IMR-90 (cell line): ENCODE measurements at regions not wholly inside any gene's neighbourhood (a gene's known extent, or its start where the extent isn't known, plus 50 kb on each side); places are given as distances from the start of the nearest gene placed in this dataset.

Experiments
- ATAC-seq: fragments of 200-7000 bp; cut with Tn5 transposase; 2 replicates; pipeline ENCODE4 v1.9.1; 2020; ENCODE audit warnings: low read depth, mild to moderate bottlenecking, moderate library complexity
- BruUV-seq: library from RNA; stranded (reverse); fragments of 400-500 nt; replicated peaks from 2 replicates; lab custom pipeline; 2021; lab: Mats Ljungman, UMichigan
- CTCF ChIA-PET: fragments of 300-600 bp; formaldehyde crosslinking; extraction: SDS; loops from one replicate; lab custom pipeline; 2021; ENCODE audit warnings: antibody characterized with exemption; lab: Yijun Ruan, JAX
- POLR2A ChIA-PET: fragments of 300-600 bp; sonication (Branson Sonifier 250); formaldehyde crosslinking; loops from one replicate; lab custom pipeline; 2022; ENCODE audit warnings: antibody characterized with exemption; ENCODE audit not compliant: unreplicated experiment; lab: Charles Lee
- DNase-seq: peaks from one replicate; pipeline ENCODE4 v3.0.0; 2013
- H2AFZ ChIP-seq: replicated peaks from 2 replicates; pipeline ENCODE3; 2013; ENCODE audit warnings: low read length, mild to moderate bottlenecking; ENCODE audit not compliant: poor library complexity
- H2AK5ac ChIP-seq: 2 replicates; pipeline ENCODE4 v1.6.1; 2013; ENCODE audit warnings: low read depth, low read length, inconsistent platforms
- H2AK9ac ChIP-seq: replicated peaks from 2 replicates; pipeline ENCODE3; 2013; ENCODE audit warnings: mild to moderate bottlenecking, low read depth, low read length, moderate library complexity; ENCODE audit not compliant: poor library complexity
- H2BK120ac ChIP-seq: 2 replicates; pipeline ENCODE4 v1.6.1; 2013; ENCODE audit warnings: low read depth, low read length, inconsistent platforms
- H2BK15ac ChIP-seq: 3 replicates; pipeline ENCODE4 v1.6.1; 2013; ENCODE audit warnings: low read depth, low read length, inconsistent platforms
- H2BK20ac ChIP-seq: 2 replicates; pipeline ENCODE4 v1.6.1; 2013; ENCODE audit warnings: low read depth, mild to moderate bottlenecking, inconsistent platforms, low read length, moderate library complexity
- H2BK5ac ChIP-seq: 2 replicates; pipeline ENCODE4 v1.6.1; 2013; ENCODE audit warnings: mild to moderate bottlenecking, low read depth, low read length, inconsistent platforms; ENCODE audit not compliant: poor library complexity, severe bottlenecking
- H3K14ac ChIP-seq: replicated peaks from 2 replicates; pipeline ENCODE4 v1.6.1; 2013; ENCODE audit warnings: low read depth, low read length, inconsistent platforms
- H3K18ac ChIP-seq: 2 replicates; pipeline ENCODE4 v1.6.1; 2013; ENCODE audit warnings: low read depth, low read length, control low read depth
- H3K23ac ChIP-seq: 2 replicates; pipeline ENCODE4 v1.6.1; 2013; ENCODE audit warnings: low read depth, low read length, inconsistent platforms
- H3K27ac ChIP-seq: 2 replicates; pipeline ENCODE4 v1.5.1; 2013; ENCODE audit warnings: mild to moderate bottlenecking, control low read depth, low read length; ENCODE audit not compliant: insufficient read depth
- H3K27me3 ChIP-seq: 2 replicates; pipeline ENCODE4 v1.6.1; 2013; ENCODE audit warnings: low read length; ENCODE audit not compliant: control insufficient read depth, insufficient read depth
- H3K36me3 ChIP-seq: 2 replicates; pipeline ENCODE4 v1.6.1; 2013; ENCODE audit warnings: low read length, mixed read lengths; ENCODE audit not compliant: control insufficient read depth, insufficient read depth
- H3K4ac ChIP-seq: 2 replicates; pipeline ENCODE4 v1.6.1; 2013; ENCODE audit warnings: low read depth, low read length, inconsistent platforms
- H3K4me1 ChIP-seq: 2 replicates; pipeline ENCODE4 v1.6.1; 2013; ENCODE audit warnings: low read length, mixed read lengths; ENCODE audit not compliant: control insufficient read depth, insufficient read depth
- H3K4me2 ChIP-seq: 2 replicates; pipeline ENCODE4 v1.6.1; 2013; ENCODE audit warnings: low read depth, mild to moderate bottlenecking, control low read depth, low read length, moderate library complexity
- H3K4me3 ChIP-seq: 2 replicates; pipeline ENCODE4 v1.5.1; 2013; ENCODE audit warnings: low read depth, mild to moderate bottlenecking, control low read depth, low read length, moderate library complexity; ENCODE audit not compliant: insufficient read depth
- H3K56ac ChIP-seq: 2 replicates; pipeline ENCODE4 v1.6.1; 2013; ENCODE audit warnings: low read length, inconsistent platforms; ENCODE audit not compliant: insufficient read depth; ENCODE audit errors: extremely low read depth
- H3K79me1 ChIP-seq, 2 experiments: 2 replicates each; pipeline ENCODE4 v1.6.1; 2013; ENCODE audit warnings: low read length in 2 of 2, inconsistent platforms in 1 of 2, low read depth in 1 of 2
- H3K9ac ChIP-seq: 2 replicates; pipeline ENCODE4 v1.6.1; 2013; ENCODE audit warnings: low read depth, low read length, control low read depth
- H3K9me1 ChIP-seq: 2 replicates; pipeline ENCODE4 v1.6.1; 2013; ENCODE audit warnings: low read length, inconsistent platforms; ENCODE audit not compliant: insufficient read depth
- H3K9me3 ChIP-seq: 2 replicates; pipeline ENCODE4 v1.6.1; 2013; ENCODE audit warnings: low read length; ENCODE audit not compliant: control insufficient read depth, insufficient read depth
- H4K20me1 ChIP-seq: 2 replicates; pipeline ENCODE4 v1.6.1; 2013; ENCODE audit warnings: low read length, inconsistent platforms; ENCODE audit not compliant: insufficient read depth
- H4K5ac ChIP-seq: 2 replicates; pipeline ENCODE4 v1.6.1; 2013; ENCODE audit warnings: mild to moderate bottlenecking, low read depth, low read length, control low read depth
- H4K8ac ChIP-seq, 2 experiments: 2 replicates each; pipeline ENCODE4 v1.6.1; 2013; ENCODE audit warnings: low read depth in 2 of 2, low read length in 2 of 2, control low read depth in 1 of 2, inconsistent platforms in 1 of 2
- H4K91ac ChIP-seq: 2 replicates; pipeline ENCODE4 v1.6.1; 2013; ENCODE audit warnings: low read depth, low read length, inconsistent platforms; ENCODE audit not compliant: insufficient read depth
- BHLHE40 ChIP-seq: fragments of 150-350 bp; IDR thresholded peaks from 2 replicates; pipeline ENCODE4 v1.6.1; 2016; ENCODE audit warnings: mild to moderate bottlenecking, low read depth, low read length
- CTCF ChIP-seq: conservative IDR thresholded peaks from 2 replicates; pipeline ENCODE4 v1.5.1; 2012; ENCODE audit warnings: mild to moderate bottlenecking, low read depth, low read length, improper control_type of control experiment
- dilution Hi-C: fragments of 300-500 bp; cut with HindIII; formaldehyde crosslinking; loops from one replicate; pipeline ENCODE4 v1.14.3; 2018; ENCODE audit warnings: low sequenced_read_pairs; ENCODE audit not compliant: unreplicated experiment
- in situ Hi-C: fragments of 300-500 bp; cut with MboI; formaldehyde crosslinking; loops from 3 replicates; pipeline ENCODE4 v1.14.3; 2019; ENCODE audit warnings: low sequenced_read_pairs, inconsistent platforms, mixed read lengths
- intact Hi-C: fragments of 100-400 bp; cut with micrococcal nuclease; formaldehyde crosslinking; loops from 2 replicates; pipeline ENCODE4 v1.10.0; 2022

GRCh38 chr18:28814365-28814764 lies 637.4 kb upstream of the CDH2 start:
- H3K9me1 ChIP-seq = no peaks in the 10 kb centered on the region
- H3K18ac ChIP-seq = no peak overlapping the region
- no peaks in the 10 kb centered on the region for H3K9me3 ChIP-seq
- H3K4me1 ChIP-seq = no peaks in the 10 kb centered on the region
- no peak overlapping the region for H3K23ac ChIP-seq
- no peaks in the 10 kb centered on the region for H3K27me3 ChIP-seq
- H2AK9ac ChIP-seq = no peak overlapping the region
- intact Hi-C loops (no loop called here), in situ Hi-C loops (no loop called here), dilution Hi-C loops (no loop called here)
- H2BK5ac ChIP-seq = no peak overlapping the region
- no peak overlapping the region for H2BK20ac ChIP-seq
- no peak overlapping the region for H4K91ac ChIP-seq
- H4K20me1 ChIP-seq = no peaks in the 10 kb centered on the region
- no peak overlapping the region for H3K56ac ChIP-seq
- no peaks in the 10 kb centered on the region for H3K79me1 ChIP-seq
- ATAC-seq = no peak
- TF ChIP-seq CTCF (no peak), BHLHE40 (no peak)
- no peak overlapping the region for H4K8ac ChIP-seq
- H3K4me2 ChIP-seq = no peak overlapping the region
- no peak overlapping the region for H3K27ac ChIP-seq
- no peak overlapping the region for H3K4ac ChIP-seq
- H2AK5ac ChIP-seq = no peak overlapping the region
- ChIA-PET CTCF (interaction anchor here (0.5 to 1.0 kb wide), 2 partner anchors 18 to 1092 kb away, joined by 3 to 4 read pairs; no protein-coding TSS in a partner anchor), POLR2A (no interaction called here)
- no peak overlapping the region for H2BK120ac ChIP-seq
- no peak overlapping the region for H2BK15ac ChIP-seq
- no peak overlapping the region; the same call in 1 of the 2 replicates for H3K14ac ChIP-seq
- no TSS peak for BruUV-seq
- no peak for DNase-seq
- H4K5ac ChIP-seq = no peak overlapping the region
- no peaks in the 10 kb centered on the region for H3K36me3 ChIP-seq
- H3K9ac ChIP-seq = no peak overlapping the region
- no peak overlapping the region for H3K4me3 ChIP-seq
- no peak overlapping the region for H2AFZ ChIP-seq
